Spleen (tissue), 11 donors: ENCODE measurements at regions not wholly inside any gene's neighbourhood (a gene's known extent, or its start where the extent isn't known, plus 50 kb on each side); places are given as distances from the start of the nearest gene placed in this dataset.
"Not testable (repeated sequence)": the region's sequence is repeated elsewhere in the genome, so short reads cannot be mapped to it uniquely, and the experiment has no call there.

Source experiments
- DNase-seq: peaks from one replicate; pipeline ENCODE4 v3.0.0-alpha.2; 2020
- H3K27ac ChIP-seq, 8 donors: fragments of 200-600 bp; sonication (generic) in 7 of 8; 1 replicate in 4 of 8; 2 replicates in 4 of 8; pipeline versions ENCODE4 v1.5.0 to v1.8.0; 2016 to 2021; ENCODE audit warnings: inconsistent platforms in 4 of 8, mild to moderate bottlenecking in 4 of 8, moderate library complexity in 1 of 8
- H3K27me3 ChIP-seq, 7 donors: fragments of 200-600 bp; sonication (generic) in 6 of 7; replicated peaks in 1 of 7; 1 replicate in 4 of 7; 2 replicates in 3 of 7; pipeline versions ENCODE4 v1.5.0 to v1.8.0; 2016 to 2021; ENCODE audit warnings: inconsistent platforms in 3 of 7, mild to moderate bottlenecking in 1 of 7
- H3K36me3 ChIP-seq, 6 donors: fragments of 200-600 bp; sonication (generic) in 5 of 6; 1 replicate in 4 of 6; 2 replicates in 2 of 6; pipeline versions ENCODE4 v1.5.0 to v1.8.0; 2016 to 2021; ENCODE audit warnings: inconsistent platforms in 2 of 6
- H3K4me1 ChIP-seq, 6 donors: fragments of 200-600 bp; sonication (generic) in 5 of 6; 1 replicate in 3 of 6; 2 replicates in 3 of 6; pipeline versions ENCODE4 v1.5.0 to v1.8.0; 2016 to 2021; ENCODE audit warnings: inconsistent platforms in 3 of 6
- H3K4me3 ChIP-seq, 8 donors: fragments of 200-600 bp; sonication (generic) in 7 of 8; 1 replicate in 4 of 8; 2 replicates in 4 of 8; pipeline versions ENCODE4 v1.5.0 to v1.8.0; 2016 to 2021; ENCODE audit warnings: inconsistent platforms in 4 of 8, mild to moderate bottlenecking in 4 of 8, moderate library complexity in 2 of 8
- H3K9me3 ChIP-seq, 8 donors: fragments of 200-600 bp; sonication (generic) in 7 of 8; 1 replicate in 4 of 8; 2 replicates in 4 of 8; pipeline versions ENCODE4 v1.5.0 to v1.8.0; 2016 to 2021; ENCODE audit warnings: inconsistent platforms in 4 of 8
- CTCF ChIP-seq, 11 experiments: fragments of 200-600 bp in 7 of 11; fragments of 450-650 bp in 4 of 11; sonication (generic) in 4 of 11; IDR thresholded peaks in 8 of 11; conservative IDR thresholded peaks in 3 of 11; 1 replicate in 7 of 11; 2 replicates in 4 of 11; pipeline versions ENCODE4 v1.4.0 to v1.8.0; 2016 to 2021; ENCODE audit warnings: antibody characterized with exemption in 11 of 11, inconsistent platforms in 4 of 11, mild to moderate bottlenecking in 1 of 11
- POLR2A ChIP-seq, 3 donors: fragments of 450-650 bp; IDR thresholded peaks; one replicate each; pipeline ENCODE4 v1.5.1; 2017; ENCODE audit warnings: antibody characterized with exemption in 3 of 3, mild to moderate bottlenecking in 1 of 3
- POLR2AphosphoS5 ChIP-seq, 3 donors: sonication (generic); formaldehyde crosslinking; IDR thresholded peaks; one replicate each; pipeline ENCODE4 v1.5.1; 2017; ENCODE audit warnings: antibody characterized with exemption in 3 of 3
- WGBS, 5 donors: extraction: QIAGEN DNeasy Blood & Tissue Kit in 3 of 5; methylation state at CpG; one replicate each; pipeline versions ENCODE4 v1.1.5 to v1.1.7; 2013 to 2018; 5-methylcytosine and 5-hydroxymethylcytosine counted together
- intact Hi-C: fragments of 100-400 bp; cut with DNase I; formaldehyde crosslinking; loops from one replicate; pipeline ENCODE4 v1.15.0; 2023; ENCODE audit warnings: low total_unique reads
- donor health status: healthy with polysubstance abuse.
- donor health status: DM: no; HTN: no; CAD: no; lungs with moderate emphysema.
- donor health status: DM: no; HTN: no; CAD: no.
- donor health status: Bipolar disorder and iron deficiency.
- donor health status: healthy.
- donor health status: DM: no; HTN: no; CAD: no.
- donor health status: DM: yes; HTN: yes; CAD: no.

DNA sequence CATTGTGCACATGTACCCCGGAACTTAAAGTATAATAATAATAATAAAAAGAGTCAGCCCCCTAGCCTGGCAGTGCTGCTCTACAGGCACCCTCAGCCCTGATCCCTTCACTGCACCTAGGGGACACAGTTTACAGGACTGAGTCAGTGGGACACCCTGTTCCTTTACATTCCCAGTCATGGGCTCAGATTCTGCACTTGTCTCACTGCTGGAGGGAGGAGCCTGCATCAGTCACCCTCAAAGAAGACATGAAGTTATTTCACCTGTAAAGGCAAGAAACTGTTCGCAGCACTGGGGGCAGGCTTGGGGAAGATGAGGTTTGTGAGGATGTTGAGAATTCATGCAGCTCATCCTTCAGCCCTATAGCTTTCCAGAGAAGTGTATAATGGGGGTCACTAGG lies 50.7 kb upstream of the VPREB1 start:
- Histone ChIP-seq H3K9me3 (peaks cover 0 to 5% (median 0%) of the 10 kb centered on the region in 8 donors), H3K36me3 (no peaks in the 10 kb centered on the region), H3K4me3 (no peak overlapping the region), H3K27ac (no peak overlapping the region), H3K4me1 (peaks cover 0 to 40% (median 11%) of the 10 kb centered on the region in 6 donors), H3K27me3 (peaks cover 0 to 15% (median 0%) of the 10 kb centered on the region in 7 donors)
- TF ChIP-seq POLR2AphosphoS5 (IDR thresholded peaks at IDR 0.05), result no peak
- TF ChIP-seq CTCF (IDR thresholded peaks at IDR 0.05 in 8 of 11, conservative IDR thresholded peaks at IDR 0.05 in 3 of 11), result no peak
- no peak for TF ChIP-seq POLR2A (IDR thresholded peaks at IDR 0.05)
- 73 to 91% (median 81%) methylated on average over 2 of the region's 2 CpGs for WGBS, 5 donors
- no peak for DNase-seq
- intact Hi-C loops, result no loop called here

DNA sequence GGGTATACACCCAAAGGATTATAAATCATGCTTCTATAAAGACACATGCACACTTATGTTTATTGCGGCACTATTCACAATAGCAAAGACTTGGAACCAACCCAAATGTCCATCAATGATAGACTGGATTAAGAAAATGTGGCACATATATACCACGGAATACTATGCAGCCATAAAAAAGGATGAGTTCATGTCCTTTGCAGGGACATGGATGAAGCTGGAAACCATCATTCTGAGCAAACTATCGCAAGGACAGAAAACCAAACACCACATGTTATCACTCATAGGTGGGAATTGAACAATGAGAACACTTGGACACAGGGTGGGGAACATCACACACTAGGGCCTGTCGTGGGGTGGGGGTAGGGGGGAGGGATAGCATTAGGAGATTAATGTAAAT lies 51.1 kb upstream of the VPREB1 start:
- H3K27ac ChIP-seq, DNase-seq, H3K36me3 ChIP-seq, H3K4me3 ChIP-seq, intact Hi-C loops, H3K9me3 ChIP-seq: not testable (repeated sequence)
- WGBS, 5 donors, result 49 to 71% (median 62%) methylated on average over 3 to 4 of the region's 4 CpGs
- H3K27me3 ChIP-seq, result peaks cover 0 to 14% (median 0%) of the 10 kb centered on the region in 7 donors
- peaks cover 0 to 40% (median 11%) of the 10 kb centered on the region in 6 donors for H3K4me1 ChIP-seq

- H3K4me3 ChIP-seq, DNase-seq, intact Hi-C loops, H3K27ac ChIP-seq, H3K36me3 ChIP-seq, H3K9me3 ChIP-seq: not testable (repeated sequence)
- Histone ChIP-seq H3K4me1 (peaks cover 0 to 38% (median 11%) of the 10 kb centered on the region in 6 donors), H3K27me3 (peaks cover 0 to 14% (median 0%) of the 10 kb centered on the region in 7 donors)
- WGBS, 5 donors, result 41 to 83% (median 57%) methylated on average over 1 to 4 of the region's 4 CpGs
Observed at GRCh38 chr22:22193006-22193405, 51.6 kb upstream of the VPREB1 start.

GRCh38 chr22:22189796-22190195 lies 54.8 kb upstream of the VPREB1 start:
- H3K27me3 ChIP-seq, result peaks cover 0 to 13% (median 0%) of the 10 kb centered on the region in 7 donors
- intact Hi-C loops, H3K4me1 ChIP-seq, DNase-seq, H3K4me3 ChIP-seq, H3K9me3 ChIP-seq, H3K27ac ChIP-seq, H3K36me3 ChIP-seq: not testable (repeated sequence)
- WGBS, 5 donors, result 45 to 67% (median 58%) methylated on average over 3 to 4 of the region's 4 CpGs

GRCh38 chr22:22187863-22188262 lies 56.7 kb upstream of the VPREB1 start:
- DNase-seq, H3K4me1 ChIP-seq, H3K4me3 ChIP-seq, H3K9me3 ChIP-seq, H3K27ac ChIP-seq, H3K36me3 ChIP-seq, intact Hi-C loops: not testable (repeated sequence)
- WGBS, 5 donors, result 80 to 90% (median 84%) methylated on average over 11 of the region's 11 CpGs
- peaks cover 0 to 15% (median 0%) of the 10 kb centered on the region in 7 donors for H3K27me3 ChIP-seq

DNA sequence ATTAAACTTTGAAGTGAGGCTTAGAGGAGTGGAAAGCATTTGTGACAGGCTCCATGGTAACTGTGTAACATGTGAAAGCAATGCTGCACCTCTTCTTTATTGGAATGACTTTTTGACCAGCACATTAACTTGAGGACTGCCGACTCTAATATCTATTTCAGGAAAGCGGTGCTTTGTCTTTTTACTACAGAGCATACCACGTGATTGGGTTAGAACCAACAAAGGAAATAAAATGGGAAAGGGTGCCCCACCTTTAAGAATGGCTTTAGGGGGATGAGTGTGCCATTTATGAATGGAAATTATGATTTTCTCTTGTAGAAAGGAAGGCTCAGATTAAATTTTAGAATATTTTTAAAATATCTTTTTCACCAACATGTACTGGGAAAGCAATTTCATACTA lies 57.3 kb upstream of the VPREB1 start:
- TF ChIP-seq POLR2A (IDR thresholded peaks at IDR 0.05) (no peak), CTCF (IDR thresholded peaks at IDR 0.05 in 8 of 11, conservative IDR thresholded peaks at IDR 0.05 in 3 of 11) (no peak), POLR2AphosphoS5 (IDR thresholded peaks at IDR 0.05) (no peak)
- no peak overlapping the region for H3K4me3 ChIP-seq
- H3K27ac ChIP-seq, result no peak overlapping the region
- DNase-seq, result no peak
- peaks cover 0 to 16% (median 0%) of the 10 kb centered on the region in 7 donors for H3K27me3 ChIP-seq
- 48 to 57% (median 53%) methylated on average over 3 of the region's 3 CpGs for WGBS, 5 donors
- H3K9me3 ChIP-seq, result peaks cover 0 to 10% (median 0%) of the 10 kb centered on the region in 8 donors
- no peaks in the 10 kb centered on the region for H3K36me3 ChIP-seq
- no peaks in the 10 kb centered on the region for H3K4me1 ChIP-seq
- intact Hi-C loops, result no loop called here
